HG03520 (cell line): ENCODE measurements at regions not wholly inside any gene's neighbourhood (a gene's known extent, or its start where the extent isn't known, plus 50 kb on each side); places are given as distances from the start of the nearest gene placed in this dataset.

Experiments
- ATAC-seq: cut with Tn5 transposase; IDR thresholded peaks from one replicate; pipeline ENCODE4 v1.9.1; 2021; ENCODE audit warnings: mild to moderate bottlenecking, moderate library complexity; ENCODE audit not compliant: unreplicated experiment

DNA sequence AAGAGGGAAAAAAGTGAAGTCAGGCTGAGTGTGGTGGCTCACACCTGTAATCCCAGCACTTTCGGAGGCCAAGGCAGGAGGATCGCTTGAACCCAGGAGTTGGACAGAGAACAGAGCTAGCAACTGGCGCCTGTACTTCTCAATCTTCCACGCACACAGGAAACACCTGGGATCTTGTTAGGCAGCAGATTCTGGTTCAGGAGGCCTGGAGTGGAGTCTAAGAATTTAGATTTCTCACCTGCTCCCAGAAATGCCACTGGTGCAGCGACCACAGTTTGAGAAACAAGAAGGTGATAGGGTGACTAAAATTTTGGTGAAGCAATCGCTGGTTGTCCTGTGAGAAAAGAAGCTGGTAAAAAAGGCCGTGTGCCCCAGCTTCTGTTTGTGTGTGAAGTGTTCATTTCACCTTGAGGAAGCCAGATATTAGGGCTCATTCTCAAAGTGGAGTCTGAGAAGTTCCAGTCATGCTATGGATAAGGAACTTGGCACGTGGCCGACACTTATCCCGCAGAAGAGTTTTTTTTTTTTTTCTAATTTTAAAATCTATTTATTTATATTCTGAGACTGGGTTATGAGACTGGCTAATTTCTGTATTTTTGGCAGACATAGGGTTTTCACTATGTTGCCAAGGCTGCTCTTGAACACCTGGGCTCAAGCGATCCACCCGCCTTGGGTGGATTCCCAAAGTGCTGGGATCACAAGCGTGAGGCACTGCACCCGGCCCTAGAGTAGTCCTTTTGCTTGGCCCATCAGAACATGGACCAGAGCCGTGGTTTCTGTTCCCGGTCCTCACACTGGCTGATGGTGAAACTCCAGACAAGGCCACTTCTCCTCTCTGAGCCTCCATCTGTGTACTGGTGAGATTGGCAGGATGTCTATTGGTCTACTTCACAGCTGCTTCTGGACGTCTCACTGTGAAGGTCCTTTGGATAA lies 324.6 kb upstream of the PROK2 start:
- ATAC-seq = no peak

DNA sequence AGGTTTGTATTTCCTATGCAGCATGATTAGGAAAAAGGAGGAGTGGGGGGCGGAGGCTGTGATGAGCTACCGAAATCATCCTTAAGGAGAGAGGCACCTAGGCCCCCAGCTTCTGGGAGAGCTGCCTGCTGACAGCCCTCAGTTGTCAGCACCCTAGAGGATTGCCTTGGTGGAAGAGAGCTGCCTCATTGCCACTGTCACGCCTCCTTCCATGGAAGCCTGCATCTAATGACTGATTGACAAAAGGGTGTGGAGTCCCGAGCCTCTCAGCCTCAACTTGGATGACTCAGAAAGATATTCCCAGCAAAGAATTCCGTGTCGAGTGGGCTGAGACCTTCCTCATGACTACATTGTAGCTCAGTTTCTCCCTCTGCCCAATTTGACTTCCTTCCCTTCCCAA lies 320.4 kb upstream of the PROK2 start:
- no peak for ATAC-seq

DNA sequence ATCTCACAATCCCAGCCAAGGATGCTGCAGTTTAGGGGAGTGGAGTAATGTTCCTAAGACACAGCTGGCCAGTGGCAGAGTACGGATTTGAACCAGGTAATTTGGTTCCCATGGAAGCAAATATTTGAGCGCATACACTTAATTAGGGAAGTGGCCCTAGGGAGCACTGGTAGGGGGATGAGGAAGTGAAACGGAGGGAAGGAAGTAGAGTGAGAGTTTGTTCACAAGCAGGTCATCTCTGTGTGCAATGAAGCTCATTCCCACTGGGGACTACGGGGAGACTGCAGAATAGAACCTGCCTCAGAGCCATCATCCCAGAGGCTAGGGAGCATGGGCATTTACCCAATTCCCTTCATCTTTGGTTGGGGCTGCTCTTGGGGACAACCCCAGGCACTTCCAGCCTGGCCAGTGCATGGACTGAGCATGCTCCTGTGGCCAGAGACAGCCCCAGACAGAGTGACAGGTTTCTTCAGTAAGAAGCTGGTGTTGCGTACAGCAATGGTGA lies 317.2 kb upstream of the PROK2 start:
- ATAC-seq = peak; percentile 65

DNA sequence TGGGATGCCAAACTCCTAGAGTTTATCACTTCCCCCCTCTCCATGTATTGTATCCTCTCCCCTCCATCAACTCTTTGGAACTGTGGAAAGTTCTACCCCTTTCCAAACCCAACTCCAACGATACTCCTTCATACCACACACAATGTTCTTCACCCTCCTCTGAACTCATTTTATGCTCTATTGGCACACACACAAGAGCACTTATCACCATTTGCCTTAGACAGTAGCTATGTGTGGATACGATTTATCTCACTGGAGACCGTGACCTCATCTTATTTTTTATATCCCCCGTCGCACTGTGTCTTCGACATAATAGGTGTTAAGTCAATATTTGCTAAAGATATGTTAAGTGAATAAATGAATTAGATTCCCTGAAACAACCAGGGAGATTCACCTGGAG lies 316.5 kb upstream of the PROK2 start:
- ATAC-seq = no peak

DNA sequence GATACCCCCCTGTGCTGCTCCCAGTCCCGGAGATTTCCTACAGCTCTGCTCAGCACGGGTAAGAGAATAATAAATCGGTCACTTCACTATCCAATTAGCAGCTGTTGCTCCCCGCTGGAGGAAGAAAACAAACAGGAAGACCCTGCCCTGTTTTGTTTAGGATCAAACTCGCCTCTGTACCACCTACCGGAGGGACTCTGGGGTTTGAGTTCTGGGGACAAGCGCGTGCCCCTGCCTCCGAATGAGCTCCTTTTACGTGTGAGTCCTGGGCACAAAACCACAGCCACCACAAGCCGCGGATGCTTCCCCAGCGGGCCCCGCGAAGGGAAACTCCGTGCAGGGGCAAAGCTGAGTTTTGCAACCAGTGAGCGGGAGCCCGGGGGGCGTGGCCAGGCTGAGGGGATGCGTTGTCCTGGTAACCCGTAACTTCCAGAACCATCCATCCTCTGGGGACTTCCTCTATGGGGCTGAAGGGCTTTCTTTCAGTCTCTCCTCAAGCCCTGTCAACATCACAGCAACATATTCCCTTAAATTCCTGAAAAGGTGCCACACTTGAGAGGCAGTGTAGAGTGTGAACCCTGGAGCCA lies 315.7 kb upstream of the PROK2 start:
- peak; percentile 45 for ATAC-seq

DNA sequence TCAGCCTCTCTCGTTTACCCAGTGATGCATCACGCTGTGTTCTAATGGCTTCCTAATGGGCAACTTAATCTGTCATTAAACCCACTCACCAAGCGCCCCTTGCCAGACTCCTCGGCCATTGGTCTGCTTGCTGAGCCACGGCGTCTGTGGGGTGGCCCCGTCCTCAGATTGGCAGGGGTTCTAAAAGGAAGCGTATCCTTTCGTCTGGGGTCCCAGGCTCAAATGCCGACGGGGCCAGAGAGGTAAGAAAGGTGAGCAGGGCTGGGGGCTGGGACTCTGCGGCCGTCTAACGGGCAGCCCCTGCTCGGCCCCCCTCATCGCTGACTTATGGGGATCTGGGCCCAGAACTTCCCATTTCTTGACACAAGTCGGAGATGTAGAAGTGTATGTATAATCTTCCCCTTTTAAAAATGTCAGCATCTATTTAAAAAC lies 315.1 kb upstream of the PROK2 start:
- no peak for ATAC-seq

DNA sequence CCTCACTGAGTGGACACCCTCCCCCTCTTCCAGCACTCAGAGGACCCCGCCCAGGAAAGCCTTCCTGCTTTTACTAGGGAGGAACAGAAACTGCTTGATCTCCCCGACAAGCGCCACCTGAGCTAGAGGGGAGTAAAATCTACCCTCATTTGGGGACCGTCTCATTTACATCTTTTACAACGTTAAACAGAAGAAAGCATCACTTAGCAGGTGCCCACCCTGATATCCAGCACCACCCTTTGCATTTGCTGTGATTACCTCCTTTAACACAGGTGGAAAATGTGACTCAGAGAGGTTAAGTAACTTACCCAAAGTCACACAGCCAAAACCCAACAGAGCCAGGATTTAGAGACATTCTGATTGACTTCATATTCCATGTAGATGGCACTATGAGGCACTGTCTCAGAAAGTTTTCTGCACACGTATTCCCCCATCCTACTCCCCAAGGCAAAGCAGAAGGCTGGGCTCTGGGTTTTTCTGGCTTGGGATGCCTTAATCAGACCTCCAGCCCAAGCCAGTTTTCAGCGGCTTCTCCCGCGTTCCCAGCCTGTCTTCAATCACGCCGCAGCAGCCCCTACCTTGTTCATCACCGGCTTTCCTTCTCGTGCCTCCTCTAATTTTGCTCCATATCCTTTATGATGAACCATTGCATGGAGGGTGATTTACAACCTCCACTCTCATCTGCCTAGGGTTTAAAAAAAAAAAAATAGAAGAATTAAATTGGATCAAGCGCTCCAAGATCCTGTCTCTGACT lies 314.6 kb upstream of the PROK2 start:
- ATAC-seq = no peak

DNA sequence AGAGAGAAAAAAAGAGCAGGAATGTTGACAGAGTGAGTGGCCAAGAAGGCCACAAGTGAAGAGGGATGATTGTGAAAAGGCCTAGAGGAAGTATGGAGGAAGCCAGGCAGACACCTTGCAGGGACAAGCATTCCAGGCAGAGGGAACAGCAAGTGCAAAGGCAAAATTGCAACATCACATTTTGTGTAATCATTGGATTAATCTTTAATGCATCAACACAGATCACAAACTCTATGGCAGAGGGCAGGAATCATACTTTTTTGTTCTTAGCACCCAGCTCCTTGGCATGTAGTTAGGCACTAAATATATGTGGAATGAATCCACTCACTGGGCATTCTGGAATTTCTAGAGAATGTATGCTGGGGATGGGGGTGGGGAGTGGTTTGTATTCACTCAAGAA lies 312.1 kb upstream of the PROK2 start:
- no peak for ATAC-seq

DNA sequence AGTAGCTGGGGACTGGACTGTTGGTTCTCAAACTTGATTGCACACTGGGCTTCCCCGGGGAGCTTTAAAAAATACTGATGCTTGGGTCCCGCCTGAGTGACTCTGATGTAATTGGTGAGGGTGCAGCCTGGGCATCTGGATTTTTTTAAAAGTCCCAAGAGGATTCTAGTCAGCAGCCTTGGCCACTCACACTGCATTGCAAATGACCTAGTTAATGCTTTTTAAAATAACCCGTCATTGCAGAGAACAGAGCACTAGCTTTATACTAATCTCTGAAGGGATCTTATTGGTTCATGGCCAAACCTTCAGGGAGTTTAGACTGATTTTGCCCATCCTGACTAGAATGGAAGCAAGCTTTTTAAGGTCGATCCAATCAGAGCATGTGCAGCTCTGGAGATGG lies 310.6 kb upstream of the PROK2 start:
- no peak for ATAC-seq

DNA sequence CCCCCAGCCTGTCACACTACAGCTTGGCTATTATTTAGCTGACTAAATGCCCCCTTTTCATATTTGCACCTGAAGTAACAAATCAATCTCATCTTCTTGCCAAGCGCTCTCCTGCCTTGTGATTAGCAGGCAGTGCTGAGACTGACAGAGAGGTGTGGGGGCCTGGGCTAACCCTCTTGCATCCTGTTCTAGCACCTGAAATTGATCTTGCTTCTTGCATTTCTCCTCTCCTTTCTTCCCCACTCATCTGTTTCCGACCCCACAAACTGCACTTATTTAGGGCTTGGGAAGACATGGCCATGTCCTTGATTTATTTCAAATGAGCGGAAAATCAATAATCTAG lies 309.0 kb upstream of the PROK2 start:
- no peak for ATAC-seq

DNA sequence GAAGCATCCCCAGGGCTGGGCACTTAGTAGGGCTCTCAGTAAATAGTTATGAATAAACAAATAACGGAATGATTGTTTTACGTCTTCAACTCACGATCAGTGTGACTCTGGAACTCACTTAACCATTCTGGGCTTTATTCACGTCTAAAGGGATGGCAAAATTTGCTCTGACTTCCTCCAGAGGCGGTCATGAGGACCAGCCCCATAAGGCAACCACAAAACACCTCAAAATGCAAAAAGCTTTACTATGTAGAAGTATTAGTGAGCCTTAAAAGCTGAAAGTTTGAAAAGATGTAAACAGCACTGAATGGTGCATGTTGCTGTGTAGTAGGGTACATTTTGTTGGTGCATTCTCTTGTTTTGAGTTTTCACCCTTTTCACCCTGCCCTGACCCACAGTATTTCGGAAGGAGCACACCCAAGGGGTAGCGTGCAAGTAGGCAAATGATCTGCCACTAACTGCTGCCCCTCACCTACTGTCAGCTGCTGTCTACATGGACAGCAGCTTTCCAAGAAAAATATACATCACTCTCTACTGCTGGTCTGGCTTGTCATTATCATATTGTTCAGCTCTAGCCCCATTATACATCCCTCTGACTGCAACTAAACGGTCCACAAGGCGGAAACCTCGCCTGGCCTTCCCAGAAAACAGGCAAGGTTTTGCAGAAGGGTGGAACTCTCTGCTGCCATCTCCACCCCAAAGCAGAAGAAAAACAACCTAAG lies 308.5 kb upstream of the PROK2 start:
- no peak for ATAC-seq

DNA sequence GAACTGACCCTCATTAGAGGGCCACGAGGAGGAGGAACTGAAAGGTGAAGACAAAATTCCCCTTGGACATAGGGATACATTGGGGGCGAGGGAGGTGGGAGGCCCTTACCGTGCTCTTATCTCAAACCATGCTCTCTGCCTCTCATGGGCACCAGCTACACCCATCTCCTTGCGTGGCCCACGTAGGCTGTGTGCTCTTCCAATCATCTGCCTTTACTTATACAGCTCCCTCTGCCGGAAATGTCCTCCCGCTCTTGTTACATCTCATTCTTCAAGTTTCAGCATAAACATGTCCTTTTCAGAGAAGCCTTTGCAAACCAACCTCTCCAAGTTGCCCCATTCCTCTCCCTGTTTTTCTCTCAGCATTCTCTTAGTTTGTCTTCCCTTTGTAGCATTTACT lies 307.8 kb upstream of the PROK2 start:
- ATAC-seq = peak; percentile 45

DNA sequence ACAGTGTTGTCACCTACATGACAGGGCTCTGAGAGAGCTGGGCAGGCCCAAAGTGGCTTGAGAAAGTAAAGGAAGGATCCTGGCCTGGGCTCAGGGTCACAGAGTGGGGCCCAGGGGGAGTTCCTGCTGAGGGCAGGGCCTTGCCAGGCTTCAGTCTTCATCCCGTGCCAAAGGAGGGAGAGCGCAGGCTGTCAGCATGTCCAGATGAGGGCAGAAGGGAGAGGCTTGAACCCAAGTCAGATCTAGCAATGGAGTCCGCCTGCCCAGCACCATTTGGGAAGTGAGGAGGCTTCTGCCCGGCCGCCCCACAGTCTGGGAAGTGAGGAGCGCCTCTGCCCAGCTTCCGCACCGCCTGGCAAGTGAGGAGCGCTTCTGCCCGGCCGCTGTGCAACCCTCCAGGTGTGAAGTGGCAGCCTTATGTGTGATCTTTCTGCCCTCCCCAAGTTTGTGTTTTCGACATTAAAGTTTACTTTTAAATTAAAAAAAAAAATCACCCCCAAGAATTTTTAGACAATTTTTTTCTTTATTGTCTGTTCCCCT lies 303.6 kb upstream of the PROK2 start:
- ATAC-seq = no peak

DNA sequence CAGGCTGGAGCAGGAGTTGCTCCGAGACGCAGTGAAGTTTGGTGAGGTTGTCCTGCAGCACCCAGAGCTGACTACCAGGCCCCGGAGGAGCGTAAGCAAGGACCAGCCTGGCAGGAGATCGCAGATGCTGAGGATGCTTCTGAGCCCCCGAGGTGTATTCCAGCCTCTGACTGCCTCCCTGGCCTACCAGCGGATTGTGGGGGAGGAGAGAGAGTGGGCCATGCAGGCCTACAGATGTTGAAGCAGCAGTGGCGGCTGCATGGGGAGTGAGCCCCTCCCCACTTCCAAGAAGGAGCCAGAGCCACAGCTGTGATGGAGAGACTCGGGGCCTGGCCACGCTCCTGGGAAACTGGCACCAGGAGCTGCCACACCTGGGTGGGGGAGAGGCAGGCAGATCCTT lies 302.5 kb upstream of the PROK2 start:
- ATAC-seq = no peak

DNA sequence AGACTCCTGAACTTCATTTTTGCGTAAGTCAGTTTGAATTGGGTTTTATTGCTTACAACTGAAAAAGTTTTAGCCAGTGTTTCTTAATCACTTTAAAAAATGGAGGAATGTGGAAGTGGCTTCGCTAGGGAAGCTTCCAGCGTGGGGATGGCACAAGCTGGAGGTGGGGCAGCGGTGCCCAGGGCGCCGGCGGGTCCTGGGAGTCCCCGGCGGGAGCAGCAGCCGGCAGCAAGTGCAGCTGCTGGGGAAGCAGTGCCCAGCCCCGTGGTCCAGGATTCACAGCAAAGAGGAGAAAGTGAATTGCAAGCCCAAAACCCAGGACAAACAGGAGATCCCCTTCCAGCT lies 301.8 kb upstream of the PROK2 start:
- ATAC-seq = no peak

DNA sequence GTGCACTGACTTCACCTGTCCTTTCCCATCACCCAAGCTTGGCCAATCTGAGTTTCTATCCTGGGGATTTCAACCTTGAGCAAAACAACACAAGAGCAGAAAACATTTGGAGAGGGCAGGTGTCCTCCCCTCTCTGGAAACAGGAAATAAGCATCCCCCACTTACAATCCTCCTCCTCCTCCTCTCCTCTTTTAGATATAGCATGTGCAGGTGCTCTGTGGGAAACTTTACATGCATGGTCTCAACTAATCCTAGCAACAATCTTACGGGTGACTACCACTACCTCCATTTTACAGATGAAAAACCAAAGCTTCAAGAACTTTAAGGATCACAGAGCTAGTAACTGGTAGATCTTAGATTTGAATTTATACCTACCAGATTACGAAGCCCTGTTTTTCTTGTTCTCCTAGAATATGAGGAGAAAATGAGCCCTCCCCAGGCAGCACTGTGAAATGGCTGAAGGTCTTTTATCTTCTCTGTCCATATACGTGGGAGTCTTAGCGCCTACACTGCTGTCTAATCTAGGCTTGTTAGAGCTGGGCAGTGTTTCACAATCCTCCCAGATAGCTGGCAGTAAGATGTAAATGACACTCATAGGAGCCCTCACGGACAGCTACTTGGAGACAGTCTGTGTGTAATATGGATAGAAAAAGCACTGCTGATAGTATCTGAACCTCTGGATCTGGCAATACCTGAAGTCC lies 301.2 kb upstream of the PROK2 start:
- ATAC-seq = no peak

DNA sequence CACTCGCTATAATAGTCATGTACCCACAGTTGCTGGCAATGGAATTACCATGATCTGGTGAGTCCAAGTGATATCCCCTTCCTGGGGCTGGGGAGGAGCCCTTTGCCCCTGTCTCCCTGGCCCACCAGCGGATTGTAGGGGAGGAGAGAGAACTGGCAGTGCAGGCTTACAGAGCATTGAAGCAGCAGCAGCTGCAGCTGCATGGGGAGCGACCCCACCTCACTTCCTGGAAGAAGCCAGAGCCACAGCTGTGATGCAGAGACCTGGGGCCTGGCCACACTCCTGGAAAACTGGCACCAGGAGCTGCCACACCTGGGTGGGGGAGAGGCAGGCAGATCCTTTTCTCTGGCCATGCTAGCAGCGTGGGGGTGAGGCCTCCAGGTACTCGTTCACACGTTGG lies 300.1 kb upstream of the PROK2 start:
- no peak for ATAC-seq

DNA sequence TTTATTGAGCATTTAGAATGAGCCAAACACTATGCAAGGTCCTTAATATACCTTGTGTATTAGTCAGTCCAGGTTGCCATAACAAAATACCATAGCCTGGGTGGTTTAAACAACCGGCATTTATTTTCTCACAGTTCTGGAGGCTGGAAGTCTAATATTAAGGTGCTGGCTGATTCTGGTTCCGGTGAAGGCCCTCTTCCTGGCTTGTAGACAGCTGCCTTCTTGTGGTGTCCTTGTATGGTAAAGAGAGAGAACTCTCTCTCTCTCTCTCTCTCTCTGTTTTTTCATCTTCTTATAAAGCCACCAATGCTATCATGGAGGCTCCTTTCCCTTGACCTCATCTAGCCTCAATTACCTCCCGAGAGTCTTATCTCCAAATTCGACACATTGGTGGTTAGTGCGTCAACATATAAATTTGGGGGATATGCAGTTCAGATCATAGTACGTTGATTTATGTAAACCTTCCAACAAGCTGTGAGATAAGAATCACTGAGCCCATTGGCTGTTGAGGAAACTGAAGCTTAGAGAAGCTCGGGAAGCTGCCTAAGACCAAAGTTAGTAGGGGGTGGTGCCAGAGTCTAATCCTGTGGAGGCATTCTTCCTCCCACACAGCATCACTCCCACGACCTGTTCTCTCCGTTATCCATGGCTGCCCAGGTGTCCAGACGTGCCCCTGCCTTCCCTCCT lies 298.0 kb upstream of the PROK2 start:
- peak; percentile 11 for ATAC-seq

DNA sequence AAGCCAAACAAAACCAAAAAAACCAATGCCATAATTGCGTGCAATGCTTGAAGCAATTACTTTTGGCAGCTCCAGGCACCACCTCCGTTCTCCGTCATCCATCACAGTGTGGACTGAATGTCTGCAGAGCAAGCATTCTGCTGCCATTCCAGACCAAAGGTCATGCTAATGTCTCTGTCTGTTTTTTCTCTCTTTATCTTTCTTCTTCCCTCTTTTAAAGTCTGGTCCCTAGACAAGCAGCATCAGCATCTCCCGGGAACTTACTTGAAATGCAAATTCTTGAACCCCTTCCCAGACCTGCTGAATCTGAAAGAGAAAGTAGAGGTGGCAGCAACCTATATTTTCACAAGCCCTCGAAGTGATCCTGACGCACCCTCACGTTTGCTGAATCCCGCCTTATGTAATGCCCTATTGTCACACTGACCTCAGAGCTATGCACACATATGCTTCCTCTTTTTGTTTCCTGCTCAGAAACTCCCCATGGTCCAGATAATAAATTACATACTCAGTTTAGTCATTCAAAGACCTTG lies 297.3 kb upstream of the PROK2 start:
- peak; percentile 60 for ATAC-seq
